ENCODE measurements at regions not wholly inside any gene's neighbourhood (a gene's known extent, or its start where the extent isn't known, plus 50 kb on each side); places are given as distances from the start of the nearest gene placed in this dataset.

GRCh38 chr17:63150490-63150889 is 184.5 kb downstream of the TANC2 start:
- H3K36me3 ChIP-seq (ENCODE audit: control insufficient read depth, low read length) = no peaks in the 10 kb centered on the region
- no peaks in the 10 kb centered on the region for H4K20me1 ChIP-seq (ENCODE audit: control insufficient read depth, insufficient read depth, low read depth, low read length)
- TF ChIP-seq CTCF (IDR thresholded peaks at IDR 0.05; ENCODE audit: low read depth, low read length, poor library complexity, severe bottlenecking) (no peak), EZH2phosphoT487 (IDR thresholded peaks at IDR 0.05; ENCODE audit: borderline replicate concordance, low read length) (no peak)
- no peak overlapping the region for H3K27ac ChIP-seq (ENCODE audit: low read depth, low read length)
- no peaks in the 10 kb centered on the region for H3K9me3 ChIP-seq (ENCODE audit: control insufficient read depth, insufficient read depth, low read length)
- no peaks in the 10 kb centered on the region for H3F3A ChIP-seq (ENCODE audit: control insufficient read depth, insufficient read depth)
- no peaks in the 10 kb centered on the region for H3K79me2 ChIP-seq (ENCODE audit: control insufficient read depth, low read length)
- no peaks in the 10 kb centered on the region for H3K4me1 ChIP-seq (ENCODE audit: control insufficient read depth, low read length)
- no peak overlapping the region for H3K4me3 ChIP-seq (ENCODE audit: low read length)
- H3K27me3 ChIP-seq (ENCODE audit: control insufficient read depth, low read length) = no peaks in the 10 kb centered on the region
- no peaks in the 10 kb centered on the region for H3K9me2 ChIP-seq (replicated peaks; ENCODE audit: control insufficient read depth, low read length)
- no peak overlapping the region for H3K4me2 ChIP-seq (ENCODE audit: low read length)

DNA sequence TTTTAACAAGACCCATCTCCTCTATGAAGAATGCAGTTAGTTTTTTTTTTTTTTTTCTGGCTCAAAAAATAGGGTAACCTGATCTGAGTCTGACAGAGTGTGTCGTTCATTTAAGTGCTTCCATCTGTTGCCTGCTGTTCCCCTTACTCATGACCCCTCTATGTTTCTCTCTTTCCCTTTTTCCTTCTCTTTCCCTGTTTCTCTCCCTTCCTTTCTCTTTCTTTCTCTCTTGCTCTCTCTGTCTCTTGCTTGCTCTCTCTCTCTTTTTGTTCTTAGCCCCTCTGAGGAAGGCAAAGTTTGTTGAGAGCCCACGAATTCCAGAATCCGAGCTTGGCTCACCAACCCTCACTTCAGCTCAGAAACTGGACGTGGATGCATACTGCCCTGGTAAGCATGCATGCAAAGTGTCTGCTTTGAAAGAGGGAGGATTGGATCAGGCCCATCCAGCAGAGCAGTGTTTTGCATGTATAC is 185.0 kb downstream of the TANC2 start:
- Histone ChIP-seq H3K79me2 (ENCODE audit: control insufficient read depth, low read length) (no peaks in the 10 kb centered on the region), H3K4me1 (ENCODE audit: control insufficient read depth, low read length) (no peaks in the 10 kb centered on the region), H3K4me2 (ENCODE audit: low read length) (no peak overlapping the region), H3K4me3 (ENCODE audit: low read length) (no peak overlapping the region), H3K9me3 (ENCODE audit: control insufficient read depth, insufficient read depth, low read length) (no peaks in the 10 kb centered on the region), H3K27ac (ENCODE audit: low read depth, low read length) (no peak overlapping the region), H4K20me1 (ENCODE audit: control insufficient read depth, insufficient read depth, low read depth, low read length) (no peaks in the 10 kb centered on the region), H3F3A (ENCODE audit: control insufficient read depth, insufficient read depth) (no peaks in the 10 kb centered on the region), H3K36me3 (ENCODE audit: control insufficient read depth, low read length) (no peaks in the 10 kb centered on the region), H3K9me2 (replicated peaks; ENCODE audit: control insufficient read depth, low read length) (no peaks in the 10 kb centered on the region), H3K27me3 (ENCODE audit: control insufficient read depth, low read length) (no peaks in the 10 kb centered on the region)
- TF ChIP-seq CTCF (IDR thresholded peaks at IDR 0.05; ENCODE audit: low read depth, low read length, poor library complexity, severe bottlenecking) (no peak), EZH2phosphoT487 (IDR thresholded peaks at IDR 0.05; ENCODE audit: borderline replicate concordance, low read length) (no peak)

DNA sequence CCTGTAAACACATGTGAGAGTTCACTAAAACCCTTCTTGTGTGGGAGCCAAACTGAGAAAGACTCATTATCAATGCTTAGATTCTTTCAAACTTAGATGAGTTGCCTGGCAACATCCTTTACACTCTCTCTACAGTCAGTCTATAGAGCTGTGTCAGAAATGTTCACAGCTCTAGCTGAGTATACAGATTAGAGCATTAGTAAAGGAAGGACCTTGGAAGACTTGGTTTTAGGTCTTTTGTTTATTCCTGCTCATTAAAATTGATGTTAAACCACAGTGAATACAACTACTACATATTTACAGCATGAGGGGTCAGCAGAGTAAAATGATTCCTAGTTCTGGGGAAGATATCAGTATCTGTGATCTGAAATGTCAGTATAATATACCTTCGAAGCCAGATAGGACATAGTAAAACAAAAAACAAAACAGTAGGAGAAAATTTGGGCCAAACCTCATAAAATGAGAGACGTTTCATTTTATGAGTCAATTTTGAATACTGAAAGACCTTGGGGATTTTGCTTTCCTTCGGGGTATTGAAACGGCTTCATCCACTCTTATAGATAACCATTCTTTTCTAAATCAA is 186.0 kb downstream of the TANC2 start:
- H3K4me2 ChIP-seq (ENCODE audit: low read length) = no peak overlapping the region
- H3K79me2 ChIP-seq (ENCODE audit: control insufficient read depth, low read length) = no peaks in the 10 kb centered on the region
- H3K27me3 ChIP-seq (ENCODE audit: control insufficient read depth, low read length) = no peaks in the 10 kb centered on the region
- no peaks in the 10 kb centered on the region for H4K20me1 ChIP-seq (ENCODE audit: control insufficient read depth, insufficient read depth, low read depth, low read length)
- TF ChIP-seq CTCF (IDR thresholded peaks at IDR 0.05; ENCODE audit: low read depth, low read length, poor library complexity, severe bottlenecking) (no peak), EZH2phosphoT487 (IDR thresholded peaks at IDR 0.05; ENCODE audit: borderline replicate concordance, low read length) (no peak)
- H3K4me3 ChIP-seq (ENCODE audit: low read length) = no peak overlapping the region
- H3K9me2 ChIP-seq (replicated peaks; ENCODE audit: control insufficient read depth, low read length) = no peaks in the 10 kb centered on the region
- H3K9me3 ChIP-seq (ENCODE audit: control insufficient read depth, insufficient read depth, low read length) = no peaks in the 10 kb centered on the region
- no peak overlapping the region for H3K27ac ChIP-seq (ENCODE audit: low read depth, low read length)
- no peaks in the 10 kb centered on the region for H3K4me1 ChIP-seq (ENCODE audit: control insufficient read depth, low read length)
- H3K36me3 ChIP-seq (ENCODE audit: control insufficient read depth, low read length) = no peaks in the 10 kb centered on the region
- no peaks in the 10 kb centered on the region for H3F3A ChIP-seq (ENCODE audit: control insufficient read depth, insufficient read depth)
